H9 (cell line): ENCODE measurements at regions not wholly inside any gene's neighbourhood (a gene's known extent, or its start where the extent isn't known, plus 50 kb on each side); places are given as distances from the start of the nearest gene placed in this dataset.

ENCODE experiments used
- DNase-seq: peaks from one replicate; pipeline ENCODE4 v3.0.0-alpha.2; 2017
- H2AFZ ChIP-seq: one replicate; pipeline ENCODE4 v1.6.1; 2013; ENCODE audit warnings: mild to moderate bottlenecking, low read length, control low read depth, moderate library complexity
- H2AK5ac ChIP-seq: 2 replicates; pipeline ENCODE4 v1.6.1; 2013; ENCODE audit warnings: low read length, control low read depth, mixed read lengths; ENCODE audit not compliant: insufficient read length
- H2BK120ac ChIP-seq: one replicate; pipeline ENCODE4 v1.6.1; 2013; ENCODE audit warnings: low read depth, mild to moderate bottlenecking, low read length, control low read depth, inconsistent platforms; ENCODE audit not compliant: poor library complexity, severe bottlenecking
- H2BK12ac ChIP-seq: 2 replicates; pipeline ENCODE4 v1.6.1; 2013; ENCODE audit warnings: low read length, control low read depth, mixed read lengths, low read depth; ENCODE audit not compliant: insufficient read length
- H2BK15ac ChIP-seq: 2 replicates; pipeline ENCODE4 v1.6.1; 2013; ENCODE audit warnings: low read depth, low read length, control low read depth
- H2BK20ac ChIP-seq: one replicate; pipeline ENCODE4 v1.6.1; 2013; ENCODE audit warnings: low read depth, mild to moderate bottlenecking, low read length, control low read depth, inconsistent platforms; ENCODE audit not compliant: poor library complexity, severe bottlenecking
- H2BK5ac ChIP-seq: 2 replicates; pipeline ENCODE4 v1.6.1; 2013; ENCODE audit warnings: low read length, control low read depth, mixed read lengths; ENCODE audit not compliant: insufficient read length
- H3K14ac ChIP-seq: 2 replicates; pipeline ENCODE4 v1.6.1; 2013; ENCODE audit warnings: low read length, control low read depth; ENCODE audit not compliant: insufficient read depth
- H3K18ac ChIP-seq: 2 replicates; pipeline ENCODE4 v1.6.1; 2013; ENCODE audit warnings: low read depth, mild to moderate bottlenecking, mixed read lengths, low read length, control low read depth; ENCODE audit not compliant: insufficient read length
- H3K23ac ChIP-seq: 2 replicates; pipeline ENCODE4 v1.6.1; 2013; ENCODE audit warnings: low read length, control low read depth, mixed read lengths, low read depth; ENCODE audit not compliant: insufficient read length
- H3K23me2 ChIP-seq: 2 replicates; pipeline ENCODE4 v1.6.1; 2013; ENCODE audit warnings: low read depth, mild to moderate bottlenecking, mixed read lengths, low read length, control low read depth; ENCODE audit not compliant: insufficient read length, poor library complexity, severe bottlenecking
- H3K27ac ChIP-seq: 2 replicates; pipeline ENCODE4 v1.5.1; 2013; ENCODE audit warnings: low read length, control low read depth, mixed read lengths, low read depth; ENCODE audit not compliant: insufficient read length
- H3K27me3 ChIP-seq: 2 replicates; pipeline ENCODE4 v1.6.1; 2013; ENCODE audit warnings: low read length, control low read depth, inconsistent platforms; ENCODE audit not compliant: insufficient read depth
- H3K4ac ChIP-seq: 2 replicates; pipeline ENCODE4 v1.6.1; 2013; ENCODE audit warnings: low read depth, mild to moderate bottlenecking, control low read depth, inconsistent platforms, low read length, moderate library complexity
- H3K4me1 ChIP-seq: 2 replicates; pipeline ENCODE4 v1.6.1; 2013; ENCODE audit warnings: low read length, control low read depth, inconsistent platforms; ENCODE audit not compliant: insufficient read depth
- H3K4me2 ChIP-seq: 2 replicates; pipeline ENCODE4 v1.6.1; 2013; ENCODE audit warnings: low read length, control low read depth, mixed read lengths; ENCODE audit not compliant: insufficient read length, insufficient read depth
- H3K56ac ChIP-seq: 2 replicates; pipeline ENCODE4 v1.6.1; 2013; ENCODE audit warnings: low read depth, mild to moderate bottlenecking, mixed read lengths, low read length, control low read depth; ENCODE audit not compliant: insufficient read length
- H3K79me1 ChIP-seq: 2 replicates; pipeline ENCODE4 v1.6.1; 2013; ENCODE audit warnings: low read depth, mild to moderate bottlenecking, moderate library complexity, low read length, control low read depth, inconsistent platforms; ENCODE audit not compliant: insufficient read depth, poor library complexity, severe bottlenecking
- H3K79me2 ChIP-seq: 2 replicates; pipeline ENCODE4 v1.6.1; 2013; ENCODE audit warnings: low read length, control low read depth, inconsistent platforms; ENCODE audit not compliant: insufficient read depth
- H3K9ac ChIP-seq: 2 replicates; pipeline ENCODE4 v1.6.1; 2013; ENCODE audit warnings: low read length, control low read depth, mixed read lengths; ENCODE audit not compliant: insufficient read length; ENCODE audit errors: extremely low read depth
- H3K9me3 ChIP-seq: one replicate; pipeline ENCODE4 v1.6.1; 2013; ENCODE audit warnings: low read depth, low read length, inconsistent platforms; ENCODE audit not compliant: control insufficient read depth
- H3T11ph ChIP-seq: one replicate; pipeline ENCODE4 v1.6.1; 2013; ENCODE audit warnings: mild to moderate bottlenecking, low read length, control low read depth, inconsistent platforms
- H4K20me1 ChIP-seq: one replicate; pipeline ENCODE4 v1.6.1; 2013; ENCODE audit not compliant: control insufficient read depth, insufficient read length, insufficient read depth
- H4K5ac ChIP-seq: 2 replicates; pipeline ENCODE4 v1.6.1; 2013; ENCODE audit warnings: low read depth, mild to moderate bottlenecking, mixed read lengths, low read length, control low read depth; ENCODE audit not compliant: insufficient read length
- H4K8ac ChIP-seq: replicated peaks from 2 replicates; pipeline ENCODE4 v1.6.1; 2013; ENCODE audit warnings: low read length, control low read depth, mixed read lengths, low read depth; ENCODE audit not compliant: insufficient read length
- H4K91ac ChIP-seq: 2 replicates; pipeline ENCODE4 v1.6.1; 2013; ENCODE audit warnings: low read depth, mild to moderate bottlenecking, moderate library complexity, mixed read lengths, low read length, control low read depth; ENCODE audit not compliant: insufficient read length
- H3K27ac Mint-ChIP-seq, 3 experiments: 2 replicates in 2 of 3; 3 replicates in 1 of 3; pipeline ENCODE4 v1.8.0; 2020 to 2021; ENCODE audit warnings: mixed read lengths in 3 of 3, mild to moderate bottlenecking in 1 of 3, moderate library complexity in 1 of 3
- H3K27me3 Mint-ChIP-seq: 2 replicates; pipeline ENCODE4 v1.8.0; 2021; ENCODE audit warnings: low read depth, mild to moderate bottlenecking, moderate library complexity, mixed read lengths
- H3K36me3 Mint-ChIP-seq, 3 experiments: 2 replicates in 2 of 3; 3 replicates in 1 of 3; pipeline ENCODE4 v1.8.0; 2020 to 2021; ENCODE audit warnings: low read depth in 3 of 3, mixed read lengths in 3 of 3; ENCODE audit not compliant: insufficient read depth in 1 of 3
- H3K4me1 Mint-ChIP-seq, 2 experiments: 2 replicates each; pipeline ENCODE4 v1.8.0; 2020; ENCODE audit warnings: mixed read lengths in 2 of 2
- H3K4me3 Mint-ChIP-seq, 2 experiments: 2 replicates in 1 of 2; 3 replicates in 1 of 2; pipeline ENCODE4 v1.8.0; 2020 to 2021; ENCODE audit warnings: mild to moderate bottlenecking in 2 of 2, mixed read lengths in 2 of 2, moderate library complexity in 1 of 2
- H3K9me3 Mint-ChIP-seq, 2 experiments: 2 replicates in 1 of 2; 3 replicates in 1 of 2; pipeline ENCODE4 v1.8.0; 2020; ENCODE audit warnings: mild to moderate bottlenecking in 2 of 2, mixed read lengths in 2 of 2, moderate library complexity in 1 of 2
- WGBS: extraction: QIAGEN DNeasy Blood & Tissue Kit; methylation state at CpG from one replicate; pipeline ENCODE4 v1.1.7; 2013; ENCODE audit warnings: missing lambda C conversion rate, low lambda C conversion rate, mixed read lengths; ENCODE audit not compliant: insufficient read length; ENCODE audit errors: extremely low coverage; 5-methylcytosine and 5-hydroxymethylcytosine counted together
- TF ChIP-seq, protein P1 (sequence below): fragments of 200-600 bp; sonication (generic); conservative IDR thresholded peaks from 3 replicates; pipeline ENCODE4 v1.8.0; 2021; ENCODE audit warnings: antibody characterized with exemption, mild to moderate bottlenecking

DNA sequence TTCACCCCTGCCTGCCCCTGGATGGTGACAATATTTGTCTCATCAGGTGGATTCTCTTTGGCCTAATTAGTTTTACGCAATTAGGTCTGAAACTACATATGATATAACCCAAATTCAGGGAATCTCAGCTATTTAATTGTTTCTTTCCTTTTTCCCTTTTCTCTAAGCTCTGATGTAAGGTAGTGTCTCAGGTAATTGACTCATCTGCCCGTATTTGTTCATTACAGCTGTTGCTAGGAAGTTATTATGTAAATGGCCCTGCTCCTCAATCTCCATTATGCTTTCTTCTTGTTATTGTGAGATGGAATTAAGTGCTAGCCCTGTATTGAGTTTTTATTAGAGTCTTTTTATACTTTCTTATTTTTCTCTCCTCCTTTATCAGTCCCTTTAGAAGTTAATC, 378.2 kb upstream of the ARID1B start:
- no peak for DNase-seq
- H2AK5ac ChIP-seq: no peak overlapping the region
- no peak overlapping the region for H3K18ac ChIP-seq
- no peak overlapping the region for H3K27ac Mint-ChIP-seq
- H2AFZ ChIP-seq: no peak overlapping the region
- H3K4me3 Mint-ChIP-seq: no peak overlapping the region
- H3K79me1 ChIP-seq: no peaks in the 10 kb centered on the region
- peaks cover 4% of the 10 kb centered on the region; the same call in 1 of the 2 replicates for H3K27me3 Mint-ChIP-seq
- no peaks in the 10 kb centered on the region for H3K79me2 ChIP-seq
- H3K23me2 ChIP-seq: no peaks in the 10 kb centered on the region
- H3K9me3 Mint-ChIP-seq: no peaks in the 10 kb centered on the region
- H3K27me3 ChIP-seq: no peaks in the 10 kb centered on the region
- no peak overlapping the region for H4K91ac ChIP-seq
- no peak overlapping the region for H3K27ac ChIP-seq
- H2BK120ac ChIP-seq: no peak overlapping the region
- H3K9me3 ChIP-seq: no peaks in the 10 kb centered on the region
- H3K14ac ChIP-seq: no peak overlapping the region
- no peak overlapping the region for H2BK5ac ChIP-seq
- H3K23ac ChIP-seq: no peak overlapping the region
- H3K4ac ChIP-seq: no peak overlapping the region
- H3K56ac ChIP-seq: no peak overlapping the region
- H4K5ac ChIP-seq: no peak overlapping the region
- no peaks in the 10 kb centered on the region for H4K20me1 ChIP-seq
- no peak overlapping the region for H4K8ac ChIP-seq
- no peak overlapping the region for H3K4me2 ChIP-seq
- H3K4me1 ChIP-seq: peaks cover 2% of the 10 kb centered on the region; the same call in 1 of the 2 replicates
- no peak overlapping the region for H2BK12ac ChIP-seq
- peaks cover 22 to 30% of the 10 kb centered on the region in 2 experiments for H3K4me1 Mint-ChIP-seq
- H2BK15ac ChIP-seq: no peak overlapping the region
- TF ChIP-seq, protein P1, sequence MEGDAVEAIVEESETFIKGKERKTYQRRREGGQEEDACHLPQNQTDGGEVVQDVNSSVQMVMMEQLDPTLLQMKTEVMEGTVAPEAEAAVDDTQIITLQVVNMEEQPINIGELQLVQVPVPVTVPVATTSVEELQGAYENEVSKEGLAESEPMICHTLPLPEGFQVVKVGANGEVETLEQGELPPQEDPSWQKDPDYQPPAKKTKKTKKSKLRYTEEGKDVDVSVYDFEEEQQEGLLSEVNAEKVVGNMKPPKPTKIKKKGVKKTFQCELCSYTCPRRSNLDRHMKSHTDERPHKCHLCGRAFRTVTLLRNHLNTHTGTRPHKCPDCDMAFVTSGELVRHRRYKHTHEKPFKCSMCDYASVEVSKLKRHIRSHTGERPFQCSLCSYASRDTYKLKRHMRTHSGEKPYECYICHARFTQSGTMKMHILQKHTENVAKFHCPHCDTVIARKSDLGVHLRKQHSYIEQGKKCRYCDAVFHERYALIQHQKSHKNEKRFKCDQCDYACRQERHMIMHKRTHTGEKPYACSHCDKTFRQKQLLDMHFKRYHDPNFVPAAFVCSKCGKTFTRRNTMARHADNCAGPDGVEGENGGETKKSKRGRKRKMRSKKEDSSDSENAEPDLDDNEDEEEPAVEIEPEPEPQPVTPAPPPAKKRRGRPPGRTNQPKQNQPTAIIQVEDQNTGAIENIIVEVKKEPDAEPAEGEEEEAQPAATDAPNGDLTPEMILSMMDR: no peak
- no peak overlapping the region for H3T11ph ChIP-seq
- no peak overlapping the region for H2BK20ac ChIP-seq
- H3K36me3 Mint-ChIP-seq: no peaks in the 10 kb centered on the region
- H3K9ac ChIP-seq: no peak overlapping the region
- WGBS: no CpG with 5 or more reads among the region's 2 CpGs
